Endothelial cell of umbilical vein (primary cell): ENCODE measurements at regions not wholly inside any gene's neighbourhood (a gene's known extent, or its start where the extent isn't known, plus 50 kb on each side); places are given as distances from the start of the nearest gene placed in this dataset.
A peak's percentile ranks its signal among the peaks of the same experiment; 100 is the strongest.

Source experiments
- BruUV-seq: library from RNA; stranded (reverse); fragments of 400-500 nt; replicated peaks from 2 replicates; lab custom pipeline; 2021; lab: Mats Ljungman, UMichigan
- CTCF ChIA-PET: fragments of 300-600, 350-600 bp; sonication (Branson Sonifier 250); formaldehyde crosslinking; loops from one replicate; lab custom pipeline; 2021; ENCODE audit warnings: antibody characterized with exemption, inconsistent platforms; lab: Charles Lee
- POLR2A ChIA-PET: fragments of 300-600, 350-600 bp; sonication (Branson Sonifier 250); formaldehyde crosslinking; loops from one replicate; lab custom pipeline; 2021; ENCODE audit warnings: antibody characterized with exemption, inconsistent platforms; lab: Charles Lee
- DNase-seq: peaks from one replicate; pipeline ENCODE4 v3.0.0-alpha.2; 2011; ENCODE audit warnings: low read depth, low spot score
- FAIRE-seq: peaks from 2 replicates; lab custom pipeline; 2011; peaks lifted over from hg19 to GRCh38; lab: Jason Lieb, UNC
- H2AFZ ChIP-seq: 2 replicates; pipeline ENCODE4 v1.6.0; 2012; ENCODE audit warnings: low read depth, low read length, control low read depth, inconsistent platforms
- H3K27ac ChIP-seq: 2 replicates; pipeline ENCODE4 v1.5.1; 2011; ENCODE audit warnings: low read depth, mild to moderate bottlenecking, control low read depth, low read length, moderate library complexity; ENCODE audit not compliant: insufficient read depth
- H3K27me3 ChIP-seq, 2 experiments: 2 replicates each; pipeline versions ENCODE4 v1.6.0 to v1.6.1; 2011; ENCODE audit warnings: low read length in 2 of 2, mixed read lengths in 1 of 2; ENCODE audit not compliant: control insufficient read depth in 2 of 2, insufficient read depth in 2 of 2
- H3K36me3 ChIP-seq, 2 experiments: 2 replicates in 1 of 2; 3 replicates in 1 of 2; pipeline ENCODE4 v1.5.1; 2011; ENCODE audit warnings: low read length in 2 of 2, mild to moderate bottlenecking in 1 of 2, moderate library complexity in 1 of 2; ENCODE audit not compliant: control insufficient read depth in 2 of 2, insufficient read depth in 2 of 2; ENCODE audit errors: extremely low read depth in 1 of 2
- H3K4me1 ChIP-seq: 3 replicates; pipeline ENCODE4 v1.5.1; 2011; ENCODE audit warnings: mild to moderate bottlenecking, low read length; ENCODE audit not compliant: control insufficient read depth, insufficient read depth; ENCODE audit errors: extremely low read depth
- H3K4me2 ChIP-seq: 2 replicates; pipeline ENCODE4 v1.6.1; 2011; ENCODE audit warnings: low read length, control low read depth, mixed read lengths; ENCODE audit not compliant: insufficient read depth
- H3K4me3 ChIP-seq, 3 experiments: fragments of 200-600 bp in 1 of 3; sonication (generic), shearing (Covaris generic) in 1 of 3; replicated peaks in 1 of 3; 2 replicates each; pipeline ENCODE4 v1.5.1; 2011 to 2016; ENCODE audit warnings: control low read depth in 3 of 3, low read length in 3 of 3, mild to moderate bottlenecking in 2 of 3, inconsistent platforms in 1 of 3, low read depth in 1 of 3, moderate library complexity in 1 of 3; ENCODE audit not compliant: insufficient read depth in 1 of 3
- H3K79me2 ChIP-seq: 2 replicates; pipeline ENCODE4 v1.6.0; 2012; ENCODE audit warnings: low read length, inconsistent platforms; ENCODE audit not compliant: control insufficient read depth, insufficient read depth
- H3K9ac ChIP-seq: replicated peaks from 2 replicates; pipeline ENCODE3; 2011; ENCODE audit warnings: low read length, control low read depth; ENCODE audit not compliant: insufficient read depth; ENCODE audit errors: extremely low read depth
- H3K9me1 ChIP-seq: replicated peaks from 3 replicates; pipeline ENCODE4 v1.6.0; 2011; ENCODE audit warnings: mild to moderate bottlenecking, low read length; ENCODE audit not compliant: control insufficient read depth, insufficient read depth; ENCODE audit errors: extremely low read depth
- H3K9me3 ChIP-seq: replicated peaks from 2 replicates; pipeline ENCODE4 v1.5.1; 2012; ENCODE audit warnings: low read length, inconsistent platforms; ENCODE audit not compliant: control insufficient read depth, insufficient read depth
- H4K20me1 ChIP-seq: replicated peaks from 2 replicates; pipeline ENCODE3; 2011; ENCODE audit warnings: mild to moderate bottlenecking, low read length; ENCODE audit not compliant: control insufficient read depth, insufficient read depth; ENCODE audit errors: extremely low read depth
- EZH2 ChIP-seq: IDR thresholded peaks from 2 replicates; pipeline ENCODE4 v1.6.1; 2012; ENCODE audit warnings: borderline replicate concordance, low read depth, mild to moderate bottlenecking, moderate library complexity, low read length, inconsistent platforms; ENCODE audit not compliant: severe bottlenecking
- FOS ChIP-seq: IDR thresholded peaks from 2 replicates; pipeline ENCODE4 v1.6.1; 2011; ENCODE audit warnings: mild to moderate bottlenecking, low read length, moderate library complexity, borderline replicate concordance; ENCODE audit not compliant: insufficient read depth
- GATA2 ChIP-seq: IDR thresholded peaks from 2 replicates; pipeline ENCODE4 v1.7.0; 2011; ENCODE audit warnings: low read depth, mild to moderate bottlenecking, moderate library complexity, mixed read lengths, low read length; ENCODE audit not compliant: insufficient read length, insufficient read depth
- JUN ChIP-seq: IDR thresholded peaks from 2 replicates; pipeline ENCODE4 v1.6.1; 2011; ENCODE audit warnings: borderline replicate concordance, low read depth; ENCODE audit not compliant: insufficient read length, insufficient read depth
- MYC ChIP-seq: IDR thresholded peaks from one replicate; pipeline ENCODE4 v1.6.1; 2011; ENCODE audit warnings: mild to moderate bottlenecking, low read depth, low read length
- POLR2A ChIP-seq: IDR thresholded peaks from 2 replicates; pipeline ENCODE4 v1.6.1; 2012; ENCODE audit warnings: low read depth, mild to moderate bottlenecking, control low read depth, low read length
- POLR2AphosphoS5 ChIP-seq: IDR thresholded peaks from 2 replicates; pipeline ENCODE4 v1.6.1; 2012; ENCODE audit warnings: low read depth, mild to moderate bottlenecking, control low read depth, low read length, moderate library complexity; ENCODE audit not compliant: insufficient read depth
- dilution Hi-C: fragments of 300-500 bp; cut with MboI; formaldehyde crosslinking; loops from one replicate; pipeline ENCODE4 v1.15.0; 2019; ENCODE audit warnings: low sequenced_read_pairs; ENCODE audit not compliant: extremely low pct_ligation_motif_present
- intact Hi-C: fragments of 100-400 bp; cut with micrococcal nuclease; formaldehyde crosslinking; loops from one replicate; pipeline ENCODE4 v1.10.0; 2022
- TF ChIP-seq, protein P1 (sequence below): IDR thresholded peaks from 2 replicates; pipeline ENCODE4 v1.6.1; 2011; ENCODE audit not compliant: insufficient read depth, insufficient read length
- TF ChIP-seq, protein P2 (sequence below), 2 donors: IDR thresholded peaks; 1 replicate in 1 of 2; 2 replicates in 1 of 2; pipeline ENCODE4 v1.5.1; 2011; ENCODE audit warnings: low read length in 2 of 2, mild to moderate bottlenecking in 2 of 2, moderate library complexity in 2 of 2, control low read depth in 1 of 2, inconsistent platforms in 1 of 2, low read depth in 1 of 2; ENCODE audit not compliant: insufficient read depth in 1 of 2; ENCODE audit errors: extremely low read depth in 1 of 2

DNA sequence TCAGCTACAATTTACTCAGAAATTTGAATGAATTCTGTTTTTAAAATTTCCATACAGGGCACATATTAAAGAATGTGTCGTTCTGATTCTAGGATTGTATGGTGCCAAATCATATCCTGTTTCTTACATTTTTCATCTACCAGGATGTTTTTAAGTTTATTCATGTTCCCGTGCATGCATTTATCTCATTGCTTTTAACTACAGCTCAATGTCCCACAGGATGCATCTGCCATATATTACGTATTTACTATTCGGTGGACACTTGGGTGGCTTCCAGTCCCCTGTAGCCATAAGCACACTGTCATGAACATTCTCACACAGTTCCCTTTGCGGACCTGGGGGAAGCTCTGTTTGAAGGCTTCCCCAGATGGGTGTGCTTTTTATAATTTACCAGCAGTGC is 122.3 kb downstream of the CCDC71L start:
- H3K27ac ChIP-seq = peak overlapping the region; percentile 95
- CTCF ChIA-PET = interaction anchor here (0.7 to 3.1 kb wide), 17 partner anchors 24 to 629 kb away, joined by 3 to 39 read pairs (median 5); partner anchors contain the start of genes CCDC71L and NAMPT

More for the DNA sequence above, 122.3 kb downstream of the CCDC71L start:
- DNase-seq (peak; percentile 98), FAIRE-seq (peak; percentile 77)
- POLR2A ChIA-PET = interaction anchor here (0.5 to 1.8 kb wide), 11 partner anchors 52 to 630 kb away, joined by 3 to 9 read pairs (median 4); partner anchors contain the start of genes HBP1 and NAMPT
- Histone ChIP-seq H3K27me3 (no peaks in the 10 kb centered on the region), H3K9me3 (no peaks in the 10 kb centered on the region), H3K79me2 (no peaks in the 10 kb centered on the region), H3K4me2 (peak overlapping the region; percentile 62), H3K4me3 (no peak overlapping the region), H4K20me1 (no peaks in the 10 kb centered on the region), H2AFZ (no peak overlapping the region), H3K36me3 (no peaks in the 10 kb centered on the region), H3K9ac (peak overlapping the region; percentile 89), H3K4me1 (peaks cover 57% of the 10 kb centered on the region), H3K9me1 (no peaks in the 10 kb centered on the region)
- TF ChIP-seq JUN (peak; percentile 91), EZH2 (no peak), FOS (peak; percentile 86), GATA2 (peak; percentile 90), MYC (no peak), POLR2A (peak; percentile 77), POLR2AphosphoS5 (peak; percentile 88)
- TF ChIP-seq, protein P1, sequence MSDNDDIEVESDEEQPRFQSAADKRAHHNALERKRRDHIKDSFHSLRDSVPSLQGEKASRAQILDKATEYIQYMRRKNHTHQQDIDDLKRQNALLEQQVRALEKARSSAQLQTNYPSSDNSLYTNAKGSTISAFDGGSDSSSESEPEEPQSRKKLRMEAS = no peak
- TF ChIP-seq, protein P2, sequence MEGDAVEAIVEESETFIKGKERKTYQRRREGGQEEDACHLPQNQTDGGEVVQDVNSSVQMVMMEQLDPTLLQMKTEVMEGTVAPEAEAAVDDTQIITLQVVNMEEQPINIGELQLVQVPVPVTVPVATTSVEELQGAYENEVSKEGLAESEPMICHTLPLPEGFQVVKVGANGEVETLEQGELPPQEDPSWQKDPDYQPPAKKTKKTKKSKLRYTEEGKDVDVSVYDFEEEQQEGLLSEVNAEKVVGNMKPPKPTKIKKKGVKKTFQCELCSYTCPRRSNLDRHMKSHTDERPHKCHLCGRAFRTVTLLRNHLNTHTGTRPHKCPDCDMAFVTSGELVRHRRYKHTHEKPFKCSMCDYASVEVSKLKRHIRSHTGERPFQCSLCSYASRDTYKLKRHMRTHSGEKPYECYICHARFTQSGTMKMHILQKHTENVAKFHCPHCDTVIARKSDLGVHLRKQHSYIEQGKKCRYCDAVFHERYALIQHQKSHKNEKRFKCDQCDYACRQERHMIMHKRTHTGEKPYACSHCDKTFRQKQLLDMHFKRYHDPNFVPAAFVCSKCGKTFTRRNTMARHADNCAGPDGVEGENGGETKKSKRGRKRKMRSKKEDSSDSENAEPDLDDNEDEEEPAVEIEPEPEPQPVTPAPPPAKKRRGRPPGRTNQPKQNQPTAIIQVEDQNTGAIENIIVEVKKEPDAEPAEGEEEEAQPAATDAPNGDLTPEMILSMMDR (IDR thresholded peaks at IDR 0.05; ENCODE audit: extremely low read depth in 1 of 2, insufficient read depth in 1 of 2, low read depth in 1 of 2, low read length in 2 of 2) = no peak
- no TSS peak for BruUV-seq
- intact Hi-C loops (loop anchor here (1.0 to 10.0 kb wide), 12 partner anchors 52 to 1059 kb away; partner anchors contain the start of genes HBP1 and NAMPT), dilution Hi-C loops (no loop called here)
